Lung (tissue), 11 donors: ENCODE measurements at regions not wholly inside any gene's neighbourhood (a gene's known extent, or its start where the extent isn't known, plus 50 kb on each side); places are given as distances from the start of the nearest gene placed in this dataset.
A peak's percentile ranks its signal among the peaks of the same experiment; 100 is the strongest.

Source experiments
- ATAC-seq: fragments of 200-7000 bp; cut with Tn5 transposase; one replicate; pipeline ENCODE4 v1.9.1; 2020; ENCODE audit warnings: moderate number of reproducible peaks; ENCODE audit not compliant: insufficient read depth, low FRiP score
- DNase-seq, 3 donors: peaks; one replicate each; pipeline ENCODE4 v3.0.0-alpha.2; 2013 to 2017
- H3K27ac ChIP-seq, 2 donors: one replicate each; pipeline ENCODE4 v1.5.1; 2013; ENCODE audit warnings: mild to moderate bottlenecking in 2 of 2, moderate library complexity in 2 of 2, control low read depth in 1 of 2, inconsistent platforms in 1 of 2, low read depth in 1 of 2, low read length in 1 of 2
- H3K27me3 ChIP-seq, 3 donors: one replicate each; pipeline ENCODE4 v1.5.1; 2013; ENCODE audit warnings: low read length in 2 of 3; ENCODE audit not compliant: control insufficient read depth in 3 of 3, insufficient read depth in 3 of 3
- H3K36me3 ChIP-seq, 4 donors: one replicate each; pipeline ENCODE4 v1.5.1; 2013; ENCODE audit warnings: low read length in 4 of 4, mild to moderate bottlenecking in 1 of 4, moderate library complexity in 1 of 4; ENCODE audit not compliant: control insufficient read depth in 4 of 4, insufficient read depth in 4 of 4
- H3K4me1 ChIP-seq, 5 donors: one replicate each; pipeline ENCODE4 v1.5.1; 2013; ENCODE audit warnings: low read length in 5 of 5, mild to moderate bottlenecking in 2 of 5, moderate library complexity in 1 of 5; ENCODE audit not compliant: control insufficient read depth in 5 of 5, insufficient read depth in 5 of 5
- H3K4me3 ChIP-seq: one replicate; pipeline ENCODE4 v1.5.1; 2013; ENCODE audit warnings: mild to moderate bottlenecking, control low read depth, moderate library complexity
- H3K9ac ChIP-seq, 2 donors: one replicate each; pipeline ENCODE4 v1.5.1; 2013; ENCODE audit warnings: low read length in 2 of 2, control low read depth in 1 of 2; ENCODE audit not compliant: insufficient read depth in 1 of 2
- H3K9me3 ChIP-seq, 4 donors: one replicate each; pipeline ENCODE4 v1.5.1; 2013; ENCODE audit warnings: low read length in 3 of 4, mild to moderate bottlenecking in 1 of 4, moderate library complexity in 1 of 4; ENCODE audit not compliant: control insufficient read depth in 4 of 4, insufficient read depth in 3 of 4
- CTCF ChIP-seq: IDR thresholded peaks from 2 replicates; pipeline ENCODE4 v1.5.1; 2012; ENCODE audit warnings: mild to moderate bottlenecking; ENCODE audit errors: control extremely low read depth, extremely low read depth
- WGBS, 2 donors: extraction: QIAGEN DNeasy Blood & Tissue Kit; methylation state at CpG; one replicate each; pipeline ENCODE4 v1.1.7; 2013; 5-methylcytosine and 5-hydroxymethylcytosine counted together
- donor health status: control.
- donor health status: control.
- donor health status: Bipolar disorder and iron deficiency.
- donor health status: healthy.
- donor health status: DM: yes; HTN: yes; CAD: no.

DNA sequence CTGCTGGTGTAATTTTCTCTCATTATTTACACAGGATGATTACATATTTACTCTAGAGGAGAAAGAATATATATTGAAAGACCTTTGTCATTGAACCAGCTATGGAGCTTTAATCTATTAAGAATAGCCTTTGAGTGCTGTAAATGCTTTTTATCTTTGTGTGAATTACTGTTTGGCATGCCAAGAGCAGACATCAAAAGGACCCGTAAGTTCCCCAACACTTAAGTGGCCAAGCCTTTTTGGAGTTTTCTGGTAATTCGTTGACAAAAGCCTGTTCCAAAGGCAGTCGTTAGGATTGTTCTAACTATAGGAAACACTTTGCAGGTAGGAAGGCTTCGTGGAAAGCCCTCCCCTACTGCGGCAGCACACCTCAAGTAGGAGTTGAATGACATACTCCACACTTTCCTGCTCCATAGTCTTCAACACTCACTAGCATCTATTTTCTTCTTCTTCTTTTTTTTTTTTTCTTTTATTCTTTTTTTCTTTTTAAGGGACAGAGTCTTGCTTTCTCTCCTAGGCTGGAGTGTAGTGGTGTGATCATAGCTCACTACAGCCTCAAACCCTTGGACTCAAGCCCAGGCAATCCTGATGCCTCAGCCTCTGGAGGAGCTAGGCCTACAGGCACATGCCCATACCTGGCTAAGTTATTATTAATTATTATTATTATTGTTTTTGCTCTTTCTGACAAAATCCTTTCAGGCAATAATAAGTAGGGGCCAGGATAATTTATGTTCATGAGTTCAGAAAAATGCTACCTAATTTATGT lies 98.6 kb downstream of the SUCNR1 start:
- DNase-seq (peak; percentile 55 to 82 (median 65)), ATAC-seq (peak; percentile 81)

DNA sequence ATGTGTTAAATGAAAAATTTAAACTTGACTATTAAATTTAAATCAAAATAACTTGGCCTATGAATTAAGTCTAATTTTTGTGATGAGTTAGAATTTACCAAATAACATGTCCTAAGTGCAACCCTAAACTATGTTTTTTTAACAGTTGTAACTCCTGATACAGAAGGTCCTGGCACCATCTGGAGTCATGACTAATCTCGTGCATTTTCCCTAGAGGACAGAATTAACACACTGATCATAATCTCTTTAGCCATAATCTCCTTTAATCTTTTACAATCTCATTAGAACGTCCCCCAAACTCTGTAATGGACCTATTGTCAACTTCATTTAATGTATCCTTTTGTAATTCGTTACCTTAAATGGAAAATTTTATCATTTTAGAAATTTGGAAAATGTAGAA lies 100.6 kb downstream of the SUCNR1 start:
- H3K36me3 ChIP-seq, result no peaks in the 10 kb centered on the region
- H3K9me3 ChIP-seq, result no peaks in the 10 kb centered on the region
- no peak for TF ChIP-seq CTCF
- no peak overlapping the region for H3K4me3 ChIP-seq
- no peaks in the 10 kb centered on the region for H3K27me3 ChIP-seq
- H3K9ac ChIP-seq, result no peak overlapping the region
- ATAC-seq, result no peak
- H3K4me1 ChIP-seq, result peaks cover 0 to 3% (median 0%) of the 10 kb centered on the region in 5 donors
- no peak for DNase-seq
- WGBS, 2 donors, result 61 to 79% methylated on average over 3 of the region's 3 CpGs
- H3K27ac ChIP-seq, result no peak overlapping the region

More for the DNA sequence above, 98.6 kb downstream of the SUCNR1 start:
- TF ChIP-seq CTCF, result no peak
- Histone ChIP-seq H3K9ac (no peak overlapping the region), H3K27me3 (no peaks in the 10 kb centered on the region), H3K4me3 (no peak overlapping the region), H3K27ac (no peak overlapping the region), H3K36me3 (no peaks in the 10 kb centered on the region), H3K4me1 (peaks cover 0 to 3% (median 0%) of the 10 kb centered on the region in 5 donors), H3K9me3 (no peaks in the 10 kb centered on the region)
- 62 to 80% methylated on average over 5 of the region's 5 CpGs for WGBS, 2 donors

DNA sequence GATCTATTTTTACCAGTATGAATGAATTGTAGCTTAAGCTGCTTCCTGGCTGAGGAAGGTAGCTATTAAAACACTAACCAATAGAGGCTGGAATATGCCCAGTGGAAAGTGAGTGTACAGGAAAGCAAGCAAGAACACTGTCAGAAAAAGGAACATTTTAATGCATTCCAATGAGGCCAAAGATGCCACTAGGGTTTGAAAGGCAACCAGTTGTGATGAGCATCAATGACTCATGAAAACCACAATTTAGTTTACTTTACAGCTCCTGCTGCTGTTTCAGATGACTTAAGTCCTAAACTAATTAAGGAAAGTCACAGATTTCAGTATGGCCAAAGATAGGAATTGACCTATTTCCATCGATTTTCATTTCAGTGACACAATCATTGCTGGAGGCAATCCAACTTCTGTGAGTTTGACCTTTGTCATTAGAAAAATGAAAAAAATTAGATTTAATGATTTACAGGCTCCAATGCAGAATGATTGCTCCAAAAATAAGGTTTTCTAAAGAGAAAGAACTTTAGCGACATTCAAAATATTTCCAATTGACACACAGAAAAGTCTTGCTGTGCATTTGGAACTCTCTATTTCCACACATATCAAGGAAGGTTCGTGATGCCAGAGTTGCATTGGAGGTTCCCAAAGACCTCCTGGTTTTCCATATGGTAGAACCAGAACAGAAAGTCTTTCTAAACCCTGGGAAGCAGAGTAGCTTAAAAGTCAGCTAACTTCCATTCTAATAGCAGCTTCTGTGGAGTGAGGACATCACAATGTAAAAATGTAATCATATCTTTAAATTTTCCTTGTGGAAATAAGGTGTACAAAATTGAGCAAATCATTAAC lies 103.0 kb downstream of the SUCNR1 start:
- no peak overlapping the region for H3K4me3 ChIP-seq
- WGBS, 2 donors, result 69 to 72% methylated on average over 3 of the region's 3 CpGs

More for the DNA sequence above, 103.0 kb downstream of the SUCNR1 start:
- Histone ChIP-seq H3K27ac (no peak overlapping the region), H3K9ac (no peak overlapping the region), H3K36me3 (no peaks in the 10 kb centered on the region), H3K27me3 (no peaks in the 10 kb centered on the region), H3K4me1 (peaks cover 0 to 3% (median 0%) of the 10 kb centered on the region in 5 donors), H3K9me3 (no peaks in the 10 kb centered on the region)
- no peak for ATAC-seq
- no peak for TF ChIP-seq CTCF
- DNase-seq, result no peak
